ENCODE measurements at regions not wholly inside any gene's neighbourhood (a gene's known extent, or its start where the extent isn't known, plus 50 kb on each side); places are given as distances from the start of the nearest gene placed in this dataset.
A peak's percentile ranks its signal among the peaks of the same experiment; 100 is the strongest.

DNA sequence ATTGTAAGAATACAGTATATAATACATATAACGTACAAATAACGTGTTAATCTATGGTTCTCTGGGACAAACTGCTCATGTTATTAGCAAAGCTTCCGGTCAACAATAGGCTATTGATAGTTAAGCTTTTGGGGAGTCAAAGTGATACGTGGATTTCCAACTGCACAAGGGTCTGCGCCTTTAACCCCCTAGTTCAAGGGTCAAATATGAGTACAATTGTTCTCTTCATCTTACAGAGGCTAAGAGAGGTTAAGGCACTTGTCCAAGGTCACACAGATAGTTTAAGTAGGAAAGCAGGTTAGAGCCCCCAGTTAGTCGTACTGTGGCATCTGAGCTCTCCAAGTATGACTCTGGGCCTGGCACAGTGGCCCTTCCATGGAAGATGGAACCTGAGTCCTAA lies 204.3 kb upstream of the KRR1 start:
- no peaks in the 10 kb centered on the region for H3K36me3 ChIP-seq (ENCODE audit: low read depth)
- no peaks in the 10 kb centered on the region for H3K27me3 ChIP-seq (ENCODE audit: insufficient read depth, poor library complexity, severe bottlenecking)
- peaks cover 60% of the 10 kb centered on the region for H3K4me1 ChIP-seq (ENCODE audit: insufficient read depth, poor library complexity, severe bottlenecking)
- H3K4me3 ChIP-seq (ENCODE audit: severe bottlenecking): no peak overlapping the region
- no peaks in the 10 kb centered on the region for H3K9me3 ChIP-seq (ENCODE audit: severe bottlenecking)
- no peak for ATAC-seq (ENCODE audit: low read depth)
- DNase-seq (ENCODE audit: low spot score): no peak
- H3K27ac ChIP-seq (ENCODE audit: poor library complexity, severe bottlenecking): peak overlapping the region; percentile 65
- TF ChIP-seq CTCF (IDR thresholded peaks at IDR 0.05; ENCODE audit: poor library complexity, severe bottlenecking): no peak

DNA sequence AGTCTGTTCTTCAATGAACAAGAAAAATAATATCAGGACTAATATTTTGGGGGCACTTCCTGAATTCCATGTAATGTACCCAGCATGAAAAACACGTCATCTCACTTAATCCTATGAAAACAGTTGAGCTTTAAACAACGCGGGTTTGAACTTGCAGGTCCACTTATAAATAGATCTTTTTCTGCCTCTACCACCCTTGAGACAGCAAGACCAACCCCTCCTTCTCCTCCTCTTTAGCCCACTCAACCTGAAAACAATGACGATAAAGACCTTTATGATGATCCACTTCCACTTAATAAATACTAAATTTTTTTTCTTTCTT lies 203.9 kb upstream of the KRR1 start:
- Histone ChIP-seq H3K9me3 (ENCODE audit: severe bottlenecking) (no peaks in the 10 kb centered on the region), H3K4me3 (ENCODE audit: severe bottlenecking) (no peak overlapping the region), H3K4me1 (ENCODE audit: insufficient read depth, poor library complexity, severe bottlenecking) (peaks cover 59% of the 10 kb centered on the region), H3K27ac (ENCODE audit: poor library complexity, severe bottlenecking) (peak overlapping the region; percentile 65), H3K27me3 (ENCODE audit: insufficient read depth, poor library complexity, severe bottlenecking) (no peaks in the 10 kb centered on the region), H3K36me3 (ENCODE audit: low read depth) (no peaks in the 10 kb centered on the region)
- DNase-seq (ENCODE audit: low spot score) (no peak), ATAC-seq (ENCODE audit: low read depth) (no peak)
- no peak for TF ChIP-seq CTCF (IDR thresholded peaks at IDR 0.05; ENCODE audit: poor library complexity, severe bottlenecking)

DNA sequence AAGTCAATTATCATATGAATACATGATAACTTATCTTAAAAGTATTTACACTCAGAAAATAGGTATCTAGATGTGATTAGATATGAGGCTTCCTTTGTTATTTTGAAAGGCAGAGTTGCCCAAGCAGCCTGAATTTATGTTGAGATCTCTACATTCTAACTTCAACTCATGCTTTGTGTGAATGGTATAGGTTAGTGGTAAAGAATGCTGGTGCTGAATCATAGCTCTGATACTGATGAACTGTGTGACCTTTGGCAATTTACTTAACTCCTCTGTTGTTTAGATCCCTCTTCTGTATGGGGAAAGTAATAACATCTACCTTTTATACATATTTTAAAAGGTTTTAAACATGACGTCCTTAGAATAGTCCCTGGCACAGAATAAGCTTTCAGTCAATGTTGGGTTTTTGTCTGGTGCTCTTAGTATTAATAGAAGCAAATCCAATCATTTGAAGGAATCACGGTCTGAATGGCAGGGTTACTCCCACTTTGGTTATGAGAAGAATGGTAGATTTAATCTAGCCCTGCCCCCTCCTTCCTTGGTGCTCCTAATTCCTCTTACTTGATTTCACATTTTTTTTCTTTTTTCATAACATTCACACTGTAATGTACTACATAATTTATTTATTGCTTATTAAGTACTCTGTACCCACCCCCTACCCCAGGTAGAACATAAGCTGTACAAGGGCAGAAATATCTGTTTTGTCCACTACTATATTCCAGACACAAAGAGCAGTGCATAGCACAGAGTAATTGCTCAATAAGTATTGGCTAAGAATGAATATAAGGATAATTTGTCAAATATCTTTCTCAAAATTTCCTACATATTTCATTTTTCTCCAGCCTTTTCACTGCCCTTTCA lies 203.3 kb upstream of the KRR1 start:
- no peaks in the 10 kb centered on the region for H3K9me3 ChIP-seq (ENCODE audit: severe bottlenecking)
- peak; percentile 62 for ATAC-seq (ENCODE audit: low read depth)
- no peak overlapping the region for H3K4me3 ChIP-seq (ENCODE audit: severe bottlenecking)
- H3K27me3 ChIP-seq (ENCODE audit: insufficient read depth, poor library complexity, severe bottlenecking): no peaks in the 10 kb centered on the region
- H3K4me1 ChIP-seq (ENCODE audit: insufficient read depth, poor library complexity, severe bottlenecking): peaks cover 54% of the 10 kb centered on the region
- TF ChIP-seq CTCF (IDR thresholded peaks at IDR 0.05; ENCODE audit: poor library complexity, severe bottlenecking): no peak
- H3K36me3 ChIP-seq (ENCODE audit: low read depth): no peaks in the 10 kb centered on the region
- no peak for DNase-seq (ENCODE audit: low spot score)
- H3K27ac ChIP-seq (ENCODE audit: poor library complexity, severe bottlenecking): peak overlapping the region; percentile 65

DNA sequence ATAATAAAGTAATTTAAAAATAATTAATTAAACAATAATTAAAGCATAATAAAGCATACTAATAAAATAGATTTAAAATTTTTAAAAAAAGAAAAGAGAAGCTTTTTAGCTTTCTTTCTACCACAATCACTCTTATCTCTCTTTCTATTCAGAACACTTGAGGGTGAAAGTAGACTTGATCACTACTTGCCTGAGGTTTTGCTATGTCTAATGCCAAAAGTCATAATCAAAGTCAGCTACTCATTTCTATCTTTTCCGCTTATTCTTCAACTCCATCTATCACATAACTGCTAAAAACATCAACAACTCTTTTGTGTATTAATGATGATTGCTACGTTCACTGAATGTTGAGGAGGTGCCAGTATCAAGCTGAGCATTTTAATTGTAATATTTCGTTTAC lies 202.0 kb upstream of the KRR1 start:
- H3K9me3 ChIP-seq (ENCODE audit: severe bottlenecking): no peaks in the 10 kb centered on the region
- H3K27ac ChIP-seq (ENCODE audit: poor library complexity, severe bottlenecking): peak overlapping the region; percentile 65
- no peak overlapping the region for H3K4me3 ChIP-seq (ENCODE audit: severe bottlenecking)
- H3K4me1 ChIP-seq (ENCODE audit: insufficient read depth, poor library complexity, severe bottlenecking): peaks cover 54% of the 10 kb centered on the region
- no peak for TF ChIP-seq CTCF (IDR thresholded peaks at IDR 0.05; ENCODE audit: poor library complexity, severe bottlenecking)
- no peaks in the 10 kb centered on the region for H3K36me3 ChIP-seq (ENCODE audit: low read depth)
- DNase-seq (ENCODE audit: low spot score) (no peak), ATAC-seq (ENCODE audit: low read depth) (no peak)
- no peaks in the 10 kb centered on the region for H3K27me3 ChIP-seq (ENCODE audit: insufficient read depth, poor library complexity, severe bottlenecking)

GRCh38 chr12:75712223-75712622 lies 200.8 kb upstream of the KRR1 start:
- DNase-seq (ENCODE audit: low spot score) (no peak), ATAC-seq (ENCODE audit: low read depth) (peak; percentile 78)
- H3K9me3 ChIP-seq (ENCODE audit: severe bottlenecking): no peaks in the 10 kb centered on the region
- peak overlapping the region; percentile 65 for H3K27ac ChIP-seq (ENCODE audit: poor library complexity, severe bottlenecking)
- no peak for TF ChIP-seq CTCF (IDR thresholded peaks at IDR 0.05; ENCODE audit: poor library complexity, severe bottlenecking)
- H3K36me3 ChIP-seq (ENCODE audit: low read depth): no peaks in the 10 kb centered on the region
- H3K4me1 ChIP-seq (ENCODE audit: insufficient read depth, poor library complexity, severe bottlenecking): peaks cover 55% of the 10 kb centered on the region
- no peaks in the 10 kb centered on the region for H3K27me3 ChIP-seq (ENCODE audit: insufficient read depth, poor library complexity, severe bottlenecking)
- H3K4me3 ChIP-seq (ENCODE audit: severe bottlenecking): no peak overlapping the region
